Colonic mucosa (tissue), 4 donors: ENCODE measurements at regions not wholly inside any gene's neighbourhood (a gene's known extent, or its start where the extent isn't known, plus 50 kb on each side); places are given as distances from the start of the nearest gene placed in this dataset.
A peak's percentile ranks its signal among the peaks of the same experiment; 100 is the strongest.

ENCODE experiments used
- DNase-seq: peaks from one replicate; pipeline ENCODE4 v3.0.0-alpha.2; 2020
- H3K27ac ChIP-seq: fragments of 200-600 bp; one replicate; pipeline ENCODE4 v1.8.0; 2021
- H3K27me3 ChIP-seq: fragments of 200-600 bp; one replicate; pipeline ENCODE4 v1.8.0; 2021
- H3K36me3 ChIP-seq: fragments of 200-600 bp; one replicate; pipeline ENCODE4 v1.8.0; 2021
- H3K4me1 ChIP-seq: fragments of 200-600 bp; one replicate; pipeline ENCODE4 v1.8.0; 2021; ENCODE audit warnings: mild to moderate bottlenecking
- H3K4me3 ChIP-seq: fragments of 200-600 bp; one replicate; pipeline ENCODE4 v1.8.0; 2021
- H3K9ac ChIP-seq, 2 donors: one replicate each; pipeline ENCODE4 v1.7.0; 2013; ENCODE audit warnings: control low read depth in 2 of 2, low read depth in 2 of 2, low read length in 2 of 2
- H3K9me3 ChIP-seq: fragments of 200-600 bp; one replicate; pipeline ENCODE4 v1.8.0; 2021
- CTCF ChIP-seq: fragments of 200-600 bp; IDR thresholded peaks from one replicate; pipeline ENCODE4 v1.8.0; 2022; ENCODE audit warnings: antibody characterized with exemption, mild to moderate bottlenecking
- intact Hi-C: fragments of 100-400 bp; cut with DNase I; formaldehyde crosslinking; loops from one replicate; pipeline ENCODE4 v1.14.1; 2022
- donor health status: healthy.
- donor health status: DM: no; HTN: no; CAD: no.
- donor health status: DM: no; HTN: no; CAD: no.

- H3K9me3 ChIP-seq, result no peaks in the 10 kb centered on the region
- no peak for DNase-seq
- no peak overlapping the region for H3K4me3 ChIP-seq
- intact Hi-C loops, result no loop called here
- no peak overlapping the region for H3K9ac ChIP-seq
- no peaks in the 10 kb centered on the region for H3K36me3 ChIP-seq
- H3K4me1 ChIP-seq, result no peaks in the 10 kb centered on the region
- no peak overlapping the region for H3K27ac ChIP-seq
- no peaks in the 10 kb centered on the region for H3K27me3 ChIP-seq
- no peak for TF ChIP-seq CTCF
These were observed 1611.7 kb upstream of the TENM4 start for GRCh38 chr11:81052344-81053158.

- H3K27ac ChIP-seq, result no peak overlapping the region
- peak; percentile 24 for DNase-seq
These were observed 1599.2 kb upstream of the TENM4 start for GRCh38 chr11:81039916-81040524.

GRCh38 chr11:81036168-81036870 lies 1595.5 kb upstream of the TENM4 start:
- no peak for DNase-seq
- no peaks in the 10 kb centered on the region for H3K4me1 ChIP-seq
- intact Hi-C loops, result no loop called here

More at GRCh38 chr11:81039916-81040524, 1599.2 kb upstream of the TENM4 start:
- H3K4me3 ChIP-seq, result no peak overlapping the region
- H3K27me3 ChIP-seq, result no peaks in the 10 kb centered on the region
- H3K36me3 ChIP-seq, result no peaks in the 10 kb centered on the region
- H3K4me1 ChIP-seq, result no peaks in the 10 kb centered on the region
- no peak overlapping the region for H3K9ac ChIP-seq
- no peak for TF ChIP-seq CTCF
- intact Hi-C loops, result no loop called here
- no peaks in the 10 kb centered on the region for H3K9me3 ChIP-seq

GRCh38 chr11:81033779-81034540 lies 1593.1 kb upstream of the TENM4 start:
- Histone ChIP-seq H3K4me3 (no peak overlapping the region), H3K27ac (no peak overlapping the region), H3K27me3 (no peaks in the 10 kb centered on the region), H3K9ac (no peak overlapping the region), H3K36me3 (no peaks in the 10 kb centered on the region), H3K9me3 (no peaks in the 10 kb centered on the region), H3K4me1 (no peaks in the 10 kb centered on the region)
- intact Hi-C loops, result no loop called here
- DNase-seq, result no peak
- TF ChIP-seq CTCF, result no peak

More at GRCh38 chr11:81036168-81036870, 1595.5 kb upstream of the TENM4 start:
- H3K9ac ChIP-seq, result no peak overlapping the region
- no peak overlapping the region for H3K27ac ChIP-seq
- no peak overlapping the region for H3K4me3 ChIP-seq
- H3K9me3 ChIP-seq, result no peaks in the 10 kb centered on the region
- no peak for TF ChIP-seq CTCF
- H3K36me3 ChIP-seq, result no peaks in the 10 kb centered on the region
- H3K27me3 ChIP-seq, result no peaks in the 10 kb centered on the region

GRCh38 chr11:81032906-81033305 lies 1592.1 kb upstream of the TENM4 start:
- no peak overlapping the region for H3K4me3 ChIP-seq

More at GRCh38 chr11:81032906-81033305, 1592.1 kb upstream of the TENM4 start:
- H3K9me3 ChIP-seq, result no peaks in the 10 kb centered on the region
- no peak for TF ChIP-seq CTCF
- no peak for DNase-seq
- no peak overlapping the region for H3K9ac ChIP-seq
- intact Hi-C loops, result no loop called here
- H3K27ac ChIP-seq, result no peak overlapping the region
- no peaks in the 10 kb centered on the region for H3K4me1 ChIP-seq
- no peaks in the 10 kb centered on the region for H3K36me3 ChIP-seq
- no peaks in the 10 kb centered on the region for H3K27me3 ChIP-seq
